Activated CD4-positive, alpha-beta memory T cell treated with anti-CD3 and anti-CD28 coated beads for 36 hours (primary cell): ENCODE measurements at regions not wholly inside any gene's neighbourhood (a gene's known extent, or its start where the extent isn't known, plus 50 kb on each side); places are given as distances from the start of the nearest gene placed in this dataset.

Experiments used
- CTCF ChIA-PET: fragments of 350-600 bp; sonication (Branson Sonifier 250); formaldehyde crosslinking; loops from one replicate; lab custom pipeline; 2021; ENCODE audit warnings: antibody characterized with exemption, inconsistent platforms; lab: Charles Lee
- POLR2A ChIA-PET: fragments of 350-600 bp; sonication (Branson Sonifier 250); formaldehyde crosslinking; loops from one replicate; lab custom pipeline; 2021; ENCODE audit warnings: antibody characterized with exemption; lab: Charles Lee
- DNase-seq: peaks from one replicate; pipeline ENCODE4 v3.0.0-alpha.2; 2020
- H3K27ac Mint-ChIP-seq: one replicate; pipeline ENCODE4 v1.8.0; 2021; ENCODE audit warnings: mixed read lengths
- H3K27me3 Mint-ChIP-seq: one replicate; pipeline ENCODE4 v1.8.0; 2021; ENCODE audit warnings: mixed read lengths
- H3K36me3 Mint-ChIP-seq: one replicate; pipeline ENCODE4 v1.8.0; 2021; ENCODE audit warnings: mixed read lengths
- H3K4me1 Mint-ChIP-seq: one replicate; pipeline ENCODE4 v1.8.0; 2021; ENCODE audit warnings: low read depth, mixed read lengths
- H3K4me3 Mint-ChIP-seq: one replicate; pipeline ENCODE4 v1.8.0; 2021; ENCODE audit warnings: mild to moderate bottlenecking, mixed read lengths
- H3K9me3 Mint-ChIP-seq: one replicate; pipeline ENCODE4 v1.8.0; 2021; ENCODE audit warnings: mixed read lengths
- intact Hi-C: fragments of 100-400 bp; cut with micrococcal nuclease; formaldehyde crosslinking; loops from one replicate; pipeline ENCODE4 v1.15.1; 2023

DNA sequence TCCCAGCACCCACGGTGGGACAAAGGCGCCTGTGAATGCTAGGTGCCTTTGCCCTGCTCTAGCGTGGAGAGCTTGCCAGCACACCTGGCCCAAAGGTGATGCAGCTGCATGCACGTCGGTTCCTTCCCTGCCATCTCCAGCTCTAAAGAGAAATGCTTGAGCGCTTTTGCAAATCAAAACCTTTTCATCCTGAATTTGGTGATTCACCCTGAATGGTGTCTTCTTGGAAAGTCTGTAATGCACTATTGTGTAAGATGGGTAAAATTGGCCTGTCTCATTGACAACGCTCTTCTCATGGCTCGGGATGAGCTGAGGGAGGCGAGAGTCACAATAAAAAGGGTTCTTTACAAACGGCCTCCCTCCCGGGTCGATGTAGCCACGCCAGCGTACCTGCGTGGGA, 103.1 kb upstream of the ID4 start:
- Mint-ChIP-seq H3K4me3 (no peak overlapping the region), H3K36me3 (no peaks in the 10 kb centered on the region), H3K27me3 (no peaks in the 10 kb centered on the region), H3K4me1 (no peaks in the 10 kb centered on the region), H3K9me3 (no peaks in the 10 kb centered on the region), H3K27ac (no peak overlapping the region)
- intact Hi-C loops: no loop called here
- ChIA-PET CTCF (no interaction called here), POLR2A (no interaction called here)
- DNase-seq: no peak

DNA sequence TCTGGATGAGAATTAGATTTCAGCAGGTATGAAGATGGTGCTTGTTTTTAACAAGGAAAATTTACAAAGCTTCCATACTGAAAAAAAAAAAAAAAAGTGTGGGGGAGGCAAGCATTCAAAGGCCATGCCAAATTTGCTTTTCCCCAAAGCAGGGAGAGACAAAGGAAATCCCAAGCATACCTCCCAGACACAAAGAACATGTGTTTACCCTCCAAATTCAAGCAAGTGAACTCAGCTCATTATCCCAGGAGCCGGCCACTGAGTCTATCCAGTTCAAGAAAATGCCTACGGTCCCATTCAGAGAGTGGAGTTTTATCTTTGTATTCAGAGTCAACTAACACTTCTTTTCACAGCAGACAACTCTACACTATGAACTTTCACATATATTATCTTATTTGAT, 102.7 kb upstream of the ID4 start:
- H3K36me3 Mint-ChIP-seq: no peaks in the 10 kb centered on the region
- intact Hi-C loops: no loop called here
- CTCF ChIA-PET: no interaction called here
- no peak overlapping the region for H3K4me3 Mint-ChIP-seq
- H3K27me3 Mint-ChIP-seq: no peaks in the 10 kb centered on the region
- DNase-seq: no peak
- H3K27ac Mint-ChIP-seq: no peak overlapping the region
- POLR2A ChIA-PET: no interaction called here
- H3K9me3 Mint-ChIP-seq: no peaks in the 10 kb centered on the region
- no peaks in the 10 kb centered on the region for H3K4me1 Mint-ChIP-seq

DNA sequence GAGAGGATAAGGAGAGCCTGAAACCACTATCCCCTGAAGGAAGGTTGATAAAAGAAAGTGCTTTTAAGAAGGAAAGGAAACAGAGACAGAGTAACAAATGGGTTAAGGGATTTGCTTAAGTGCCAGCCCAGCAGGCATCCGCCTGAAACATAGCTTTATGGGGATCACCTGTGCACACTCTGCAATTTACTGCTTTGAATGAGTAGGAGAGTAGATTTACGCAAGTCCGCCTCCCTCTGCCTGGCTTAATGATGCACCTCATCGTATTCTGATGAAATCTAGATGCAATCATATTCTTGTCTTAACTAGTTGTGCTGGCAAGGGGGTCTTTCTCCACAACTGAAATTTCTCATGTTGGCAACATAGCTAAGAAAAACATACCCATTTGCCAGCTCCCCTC, 101.1 kb upstream of the ID4 start:
- H3K9me3 Mint-ChIP-seq: no peaks in the 10 kb centered on the region
- DNase-seq: no peak
- ChIA-PET POLR2A (no interaction called here), CTCF (no interaction called here)
- intact Hi-C loops: no loop called here
- no peak overlapping the region for H3K27ac Mint-ChIP-seq
- H3K27me3 Mint-ChIP-seq: no peaks in the 10 kb centered on the region
- no peak overlapping the region for H3K4me3 Mint-ChIP-seq
- no peaks in the 10 kb centered on the region for H3K4me1 Mint-ChIP-seq
- H3K36me3 Mint-ChIP-seq: no peaks in the 10 kb centered on the region

DNA sequence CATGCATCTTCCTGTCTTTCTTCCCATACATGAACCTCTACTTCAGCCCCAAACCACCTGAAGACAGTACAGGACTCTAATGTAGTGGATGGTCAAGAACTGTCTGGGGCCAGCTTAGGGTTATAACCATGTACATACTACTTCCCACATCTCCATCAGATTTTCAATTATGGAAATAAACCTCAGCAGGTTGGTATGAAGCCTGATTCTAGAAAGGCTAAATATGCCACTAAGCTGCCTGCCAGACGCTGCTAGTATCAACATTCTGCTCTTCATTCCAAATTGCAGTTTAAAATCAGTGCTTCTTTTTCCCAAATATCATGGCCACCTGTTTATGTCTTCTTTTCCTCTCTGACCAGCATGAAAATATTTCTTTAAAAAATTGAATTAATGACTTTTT, 99.2 kb upstream of the ID4 start:
- intact Hi-C loops: no loop called here
- ChIA-PET CTCF (no interaction called here), POLR2A (no interaction called here)
- no peak overlapping the region for H3K27ac Mint-ChIP-seq
- H3K36me3 Mint-ChIP-seq: no peaks in the 10 kb centered on the region
- H3K4me3 Mint-ChIP-seq: no peak overlapping the region
- H3K9me3 Mint-ChIP-seq: no peaks in the 10 kb centered on the region
- no peak for DNase-seq
- no peaks in the 10 kb centered on the region for H3K27me3 Mint-ChIP-seq
- H3K4me1 Mint-ChIP-seq: no peaks in the 10 kb centered on the region

DNA sequence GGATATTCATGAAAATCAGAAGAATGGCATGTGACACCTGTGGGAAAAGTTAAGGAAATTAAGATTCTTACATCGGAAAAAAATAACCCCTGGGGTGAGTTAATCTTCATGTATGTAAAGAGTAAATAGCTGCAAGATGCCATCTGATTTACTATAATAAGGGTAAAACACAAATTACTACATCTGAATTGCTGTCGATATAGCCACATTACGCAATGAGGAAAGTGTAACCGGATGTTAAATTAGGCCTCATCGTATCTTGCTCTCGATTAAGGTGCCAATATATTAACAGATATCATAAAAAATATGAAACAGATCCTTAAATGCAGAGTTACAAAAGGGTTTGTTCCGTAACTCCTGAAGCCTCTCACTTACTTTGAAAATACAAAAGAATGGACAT, 87.4 kb upstream of the ID4 start:
- Mint-ChIP-seq H3K27me3 (no peaks in the 10 kb centered on the region), H3K4me1 (no peaks in the 10 kb centered on the region), H3K9me3 (no peaks in the 10 kb centered on the region), H3K27ac (no peak overlapping the region), H3K4me3 (no peak overlapping the region), H3K36me3 (no peaks in the 10 kb centered on the region)
- POLR2A ChIA-PET: no interaction called here
- CTCF ChIA-PET: no interaction called here
- DNase-seq: no peak
- intact Hi-C loops: no loop called here

DNA sequence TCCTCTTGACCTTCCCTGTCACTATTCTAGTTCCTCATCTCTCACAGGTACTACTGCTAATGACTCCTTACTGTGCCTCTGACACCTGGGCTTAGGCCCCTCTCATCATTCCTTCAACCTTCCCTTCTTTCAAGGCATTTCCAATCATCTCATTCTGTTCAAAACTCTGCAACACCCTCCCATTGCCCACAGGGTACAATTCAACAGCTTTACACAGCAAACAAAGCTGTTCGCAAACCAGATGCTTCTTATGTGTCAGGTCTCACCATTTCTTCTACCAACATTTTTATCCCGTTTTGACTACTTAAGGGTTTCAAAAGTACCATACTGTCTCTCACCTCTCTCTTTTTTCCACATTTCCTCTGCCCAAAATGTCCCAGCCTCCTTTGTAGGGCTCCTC, 84.4 kb upstream of the ID4 start:
- CTCF ChIA-PET: no interaction called here
- POLR2A ChIA-PET: no interaction called here
- DNase-seq: no peak
- no peaks in the 10 kb centered on the region for H3K4me1 Mint-ChIP-seq
- H3K36me3 Mint-ChIP-seq: no peaks in the 10 kb centered on the region
- intact Hi-C loops: no loop called here
- H3K27me3 Mint-ChIP-seq: no peaks in the 10 kb centered on the region
- H3K27ac Mint-ChIP-seq: no peak overlapping the region
- no peaks in the 10 kb centered on the region for H3K9me3 Mint-ChIP-seq
- H3K4me3 Mint-ChIP-seq: no peak overlapping the region

DNA sequence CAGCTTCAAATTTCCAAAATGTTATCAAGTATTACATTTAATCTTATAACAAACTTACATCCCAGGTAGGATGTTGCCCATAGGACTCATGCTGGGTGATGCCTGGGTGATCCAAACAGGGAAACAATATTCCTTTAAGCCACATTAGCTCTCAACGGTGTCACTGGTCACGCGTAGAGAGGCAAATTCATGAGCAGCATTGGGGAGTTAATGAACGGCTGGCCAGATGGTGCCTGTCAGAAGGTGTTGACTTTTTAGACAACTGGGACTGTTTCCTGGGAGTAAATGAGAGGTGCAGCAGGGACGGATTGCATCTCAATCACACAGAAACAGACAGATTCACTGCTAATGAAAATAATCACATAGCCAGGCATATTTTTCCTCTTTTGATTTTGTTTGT, 83.3 kb upstream of the ID4 start:
- intact Hi-C loops: no loop called here
- DNase-seq: no peak
- Mint-ChIP-seq H3K4me3 (no peak overlapping the region), H3K27me3 (no peaks in the 10 kb centered on the region), H3K27ac (no peak overlapping the region), H3K36me3 (no peaks in the 10 kb centered on the region), H3K9me3 (no peaks in the 10 kb centered on the region), H3K4me1 (no peaks in the 10 kb centered on the region)
- ChIA-PET CTCF (no interaction called here), POLR2A (no interaction called here)

DNA sequence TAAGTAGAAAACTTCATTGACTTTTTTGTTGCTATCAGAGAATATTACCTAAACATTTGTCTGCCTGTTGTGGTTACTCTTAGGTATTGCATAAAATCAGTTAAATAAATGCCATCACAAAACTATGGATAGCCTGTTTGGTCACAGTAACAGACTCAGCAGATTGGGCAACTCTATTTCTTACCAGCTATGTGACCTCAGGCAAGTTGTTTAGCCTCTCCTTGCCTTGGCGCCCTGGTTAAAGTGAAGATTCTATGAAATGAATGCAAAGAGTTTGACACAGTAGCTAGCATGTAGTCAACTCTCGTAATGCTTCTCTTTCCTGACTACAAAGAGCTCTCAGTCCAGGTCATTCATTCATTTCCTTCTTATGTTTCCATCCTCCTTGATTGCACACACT, 82.5 kb upstream of the ID4 start:
- Mint-ChIP-seq H3K9me3 (no peaks in the 10 kb centered on the region), H3K4me3 (no peak overlapping the region), H3K27ac (no peak overlapping the region), H3K27me3 (no peaks in the 10 kb centered on the region), H3K4me1 (no peaks in the 10 kb centered on the region), H3K36me3 (no peaks in the 10 kb centered on the region)
- intact Hi-C loops: no loop called here
- no peak for DNase-seq
- POLR2A ChIA-PET: no interaction called here
- CTCF ChIA-PET: no interaction called here

DNA sequence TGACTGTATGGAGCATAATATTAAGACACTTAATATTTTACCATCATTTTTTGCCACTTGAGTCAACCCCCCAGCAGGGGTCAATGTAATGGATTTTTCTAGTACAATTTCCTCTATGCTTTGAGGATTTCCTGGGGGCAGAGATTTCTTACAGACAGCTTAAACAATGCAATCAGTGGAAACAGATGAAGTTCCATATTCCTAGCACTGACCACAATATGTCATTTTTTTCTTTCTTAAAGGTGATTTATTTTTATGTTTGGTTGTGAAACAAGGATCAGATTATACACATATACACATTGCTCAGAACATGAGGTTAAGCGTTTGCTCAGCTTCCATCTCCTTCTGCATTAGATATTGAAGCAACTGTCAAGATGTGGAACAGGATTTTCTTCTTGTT, 82.0 kb upstream of the ID4 start:
- CTCF ChIA-PET: no interaction called here
- Mint-ChIP-seq H3K4me3 (no peak overlapping the region), H3K4me1 (no peaks in the 10 kb centered on the region)

DNA sequence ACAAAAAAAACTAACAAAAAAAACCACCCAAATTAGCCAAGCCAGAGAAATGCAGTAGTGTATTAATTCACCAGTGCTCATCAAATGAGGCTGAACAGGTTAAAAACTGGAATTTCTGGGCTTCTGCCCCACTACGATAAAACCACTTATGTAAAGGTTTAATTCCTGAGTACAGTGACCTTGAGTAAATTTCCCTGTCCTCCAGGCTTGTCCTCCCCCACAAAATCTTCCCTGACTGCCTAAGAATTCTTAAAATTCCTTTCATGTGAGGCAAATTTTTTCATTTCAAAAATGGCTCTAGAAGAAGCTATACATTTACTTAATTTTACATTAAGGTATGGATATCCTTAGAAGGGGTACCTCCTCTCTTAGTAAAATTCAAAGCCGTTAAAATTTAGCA, 80.1 kb upstream of the ID4 start:
- POLR2A ChIA-PET: no interaction called here
- DNase-seq: no peak
- Mint-ChIP-seq H3K27ac (no peak overlapping the region), H3K27me3 (no peaks in the 10 kb centered on the region), H3K4me1 (no peaks in the 10 kb centered on the region), H3K36me3 (no peaks in the 10 kb centered on the region), H3K9me3 (no peaks in the 10 kb centered on the region), H3K4me3 (no peak overlapping the region)
- CTCF ChIA-PET: no interaction called here
- intact Hi-C loops: no loop called here

More for the DNA sequence above, 82.0 kb upstream of the ID4 start:
- intact Hi-C loops: no loop called here
- no peak for DNase-seq
- POLR2A ChIA-PET: interaction anchor here (0.6 kb wide), 1 partner anchor 122 kb away, joined by 4 read pairs; no protein-coding TSS in a partner anchor
- Mint-ChIP-seq H3K27me3 (no peaks in the 10 kb centered on the region), H3K36me3 (no peaks in the 10 kb centered on the region), H3K9me3 (no peaks in the 10 kb centered on the region), H3K27ac (no peak overlapping the region)

DNA sequence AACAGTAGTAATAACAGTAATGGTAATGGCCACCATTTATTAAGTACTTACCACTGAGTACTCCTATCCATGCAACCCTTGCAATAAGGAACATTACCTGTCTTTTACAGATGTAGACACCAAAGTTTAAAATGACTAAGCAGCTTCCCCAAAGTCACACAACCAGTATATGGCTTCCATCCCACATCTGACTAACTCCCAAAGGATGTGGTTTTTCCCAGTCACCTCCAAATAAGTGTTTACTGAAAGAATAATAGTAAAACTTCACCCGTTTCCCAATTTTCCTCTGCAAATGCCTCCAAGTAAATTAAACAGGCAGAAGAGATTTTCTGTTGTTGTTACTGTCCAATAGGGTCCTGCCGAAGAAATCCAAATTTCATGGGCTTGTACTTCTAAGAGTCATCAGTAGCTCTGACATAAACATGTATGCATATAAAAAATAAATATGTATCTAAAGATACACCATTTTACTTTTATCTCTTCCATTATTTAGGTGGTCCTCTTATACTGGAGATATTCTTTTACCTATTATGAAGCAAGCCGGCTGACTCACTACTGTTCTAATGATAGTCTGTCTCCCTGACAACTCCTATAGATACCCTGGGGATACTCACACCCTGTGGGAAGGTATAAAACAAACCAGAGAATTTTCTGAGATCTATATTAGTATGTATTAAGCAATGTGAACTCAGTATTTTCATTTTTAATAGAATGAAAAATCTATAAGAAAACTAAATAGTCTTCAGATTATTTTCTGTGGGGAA, 77.9 kb upstream of the ID4 start:
- Mint-ChIP-seq H3K27me3 (no peaks in the 10 kb centered on the region), H3K36me3 (no peaks in the 10 kb centered on the region), H3K4me1 (no peaks in the 10 kb centered on the region), H3K4me3 (no peak overlapping the region), H3K9me3 (peaks cover 4% of the 10 kb centered on the region), H3K27ac (no peak overlapping the region)
- POLR2A ChIA-PET: no interaction called here
- CTCF ChIA-PET: no interaction called here
- intact Hi-C loops: no loop called here
- DNase-seq: no peak

DNA sequence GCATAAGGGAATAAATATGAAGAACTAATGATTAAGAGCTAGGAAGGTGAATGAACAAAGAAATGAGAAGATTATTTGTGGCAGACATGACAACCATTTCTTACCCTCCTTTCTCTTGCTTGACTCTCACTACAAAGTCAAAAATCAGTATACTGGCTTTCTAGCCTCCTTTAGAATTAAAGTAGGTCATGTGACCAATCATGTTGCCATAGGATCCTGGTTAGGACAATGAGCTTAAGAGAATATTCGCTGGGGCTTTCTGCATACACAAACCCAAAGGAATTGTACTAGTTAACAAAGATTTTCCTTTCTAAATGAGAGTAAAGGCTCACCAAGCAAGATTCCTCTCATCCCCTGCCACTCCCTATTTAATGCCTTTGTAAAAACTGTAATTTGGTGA, 76.0 kb upstream of the ID4 start:
- peaks cover 8% of the 10 kb centered on the region for H3K9me3 Mint-ChIP-seq
- ChIA-PET POLR2A (no interaction called here), CTCF (no interaction called here)
- H3K27ac Mint-ChIP-seq: no peak overlapping the region
- DNase-seq: no peak
- H3K4me1 Mint-ChIP-seq: no peaks in the 10 kb centered on the region
- H3K27me3 Mint-ChIP-seq: no peaks in the 10 kb centered on the region
- no peaks in the 10 kb centered on the region for H3K36me3 Mint-ChIP-seq
- intact Hi-C loops: no loop called here
- no peak overlapping the region for H3K4me3 Mint-ChIP-seq

DNA sequence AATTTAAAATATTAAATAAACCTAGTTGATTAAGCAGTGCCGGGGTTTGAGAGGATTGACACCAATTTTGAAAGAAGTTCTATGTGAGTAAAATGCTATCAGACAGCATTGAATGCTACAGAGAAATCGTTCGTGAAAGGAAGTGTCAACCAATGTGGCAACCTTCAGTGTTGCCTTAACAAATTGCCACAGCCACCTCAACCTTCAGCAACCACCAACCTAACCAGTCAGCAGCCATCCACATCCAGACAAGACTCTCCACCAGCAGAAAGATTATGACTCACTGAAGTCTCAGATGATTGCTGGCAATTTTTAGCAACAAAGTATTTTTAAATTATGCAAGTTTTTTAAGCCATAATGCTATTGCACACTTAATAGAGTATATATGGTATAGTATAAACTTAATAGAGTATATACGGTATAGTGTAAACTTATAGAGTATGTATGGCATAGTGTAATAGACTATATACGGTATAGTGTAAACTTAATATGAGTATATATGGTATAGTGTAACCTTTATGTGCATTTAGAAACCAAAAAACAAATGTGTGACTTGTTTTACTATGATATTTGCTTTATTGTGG, 65.3 kb upstream of the ID4 start:
- no peak overlapping the region for H3K27ac Mint-ChIP-seq
- CTCF ChIA-PET: no interaction called here

More for the DNA sequence above, 65.3 kb upstream of the ID4 start:
- Mint-ChIP-seq H3K27me3 (no peaks in the 10 kb centered on the region), H3K36me3 (no peaks in the 10 kb centered on the region), H3K4me3 (no peak overlapping the region), H3K9me3 (peaks cover 6% of the 10 kb centered on the region), H3K4me1 (no peaks in the 10 kb centered on the region)
- intact Hi-C loops: no loop called here
- POLR2A ChIA-PET: no interaction called here
- no peak for DNase-seq
